PC-3 (cell line): ENCODE measurements at regions not wholly inside any gene's neighbourhood (a gene's known extent, or its start where the extent isn't known, plus 50 kb on each side); places are given as distances from the start of the nearest gene placed in this dataset.

Experiments used
- EZH2 ChIP-seq: fragments of 300-600 bp; sonication (generic); IDR thresholded peaks from one replicate; pipeline ENCODE4 v1.6.1; 2017; ENCODE audit warnings: antibody characterized with exemption, mild to moderate bottlenecking, low read length; ENCODE audit not compliant: unreplicated experiment
- EZH2phosphoT487 ChIP-seq: fragments of 300-600 bp; sonication (generic); IDR thresholded peaks from 2 replicates; pipeline ENCODE4 v1.6.1; 2018; ENCODE audit warnings: mild to moderate bottlenecking, antibody characterized with exemption, low read length, borderline replicate concordance
- TF ChIP-seq, protein P1 (sequence below): fragments of 300-600 bp; sonication (generic); conservative IDR thresholded peaks from 2 replicates; pipeline ENCODE4 v1.5.1; 2017; ENCODE audit warnings: antibody characterized with exemption, low read depth, mild to moderate bottlenecking, low read length

DNA sequence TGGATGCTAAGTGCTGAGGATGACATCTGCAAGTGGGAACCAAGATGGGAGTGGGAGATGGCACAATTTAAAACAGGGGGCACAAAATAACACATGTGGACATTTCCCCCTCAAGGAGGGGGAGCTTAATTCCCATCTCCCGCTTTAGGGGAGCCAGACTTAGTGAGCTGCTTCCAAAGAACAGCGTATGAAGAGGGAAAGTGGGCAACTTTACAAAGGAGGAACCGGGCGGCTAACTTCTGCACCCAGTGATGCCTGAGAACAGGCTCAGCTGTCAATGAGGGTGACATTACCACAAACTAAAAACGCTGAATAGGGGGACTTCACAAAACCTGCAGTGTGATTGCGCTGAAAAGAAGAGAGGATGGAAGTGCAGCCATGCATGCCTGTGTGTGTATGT lies 95.5 kb upstream of the NXT1 start:
- TF ChIP-seq, protein P1, sequence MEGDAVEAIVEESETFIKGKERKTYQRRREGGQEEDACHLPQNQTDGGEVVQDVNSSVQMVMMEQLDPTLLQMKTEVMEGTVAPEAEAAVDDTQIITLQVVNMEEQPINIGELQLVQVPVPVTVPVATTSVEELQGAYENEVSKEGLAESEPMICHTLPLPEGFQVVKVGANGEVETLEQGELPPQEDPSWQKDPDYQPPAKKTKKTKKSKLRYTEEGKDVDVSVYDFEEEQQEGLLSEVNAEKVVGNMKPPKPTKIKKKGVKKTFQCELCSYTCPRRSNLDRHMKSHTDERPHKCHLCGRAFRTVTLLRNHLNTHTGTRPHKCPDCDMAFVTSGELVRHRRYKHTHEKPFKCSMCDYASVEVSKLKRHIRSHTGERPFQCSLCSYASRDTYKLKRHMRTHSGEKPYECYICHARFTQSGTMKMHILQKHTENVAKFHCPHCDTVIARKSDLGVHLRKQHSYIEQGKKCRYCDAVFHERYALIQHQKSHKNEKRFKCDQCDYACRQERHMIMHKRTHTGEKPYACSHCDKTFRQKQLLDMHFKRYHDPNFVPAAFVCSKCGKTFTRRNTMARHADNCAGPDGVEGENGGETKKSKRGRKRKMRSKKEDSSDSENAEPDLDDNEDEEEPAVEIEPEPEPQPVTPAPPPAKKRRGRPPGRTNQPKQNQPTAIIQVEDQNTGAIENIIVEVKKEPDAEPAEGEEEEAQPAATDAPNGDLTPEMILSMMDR, result no peak
- TF ChIP-seq EZH2phosphoT487 (no peak), EZH2 (no peak)
